PC-9 (cell line): ENCODE measurements at regions not wholly inside any gene's neighbourhood (a gene's known extent, or its start where the extent isn't known, plus 50 kb on each side); places are given as distances from the start of the nearest gene placed in this dataset.

ENCODE experiments used
- EZH2 ChIP-seq: fragments of 200-600 bp; sonication (generic); IDR thresholded peaks from 2 replicates; pipeline ENCODE4 v1.8.0; 2017; ENCODE audit warnings: antibody characterized with exemption, low read depth
- TF ChIP-seq, protein P1 (sequence below): fragments of 200-600 bp; sonication (generic); conservative IDR thresholded peaks from 2 replicates; pipeline ENCODE4 v1.6.1; 2017; ENCODE audit warnings: mixed run types, antibody characterized with exemption, mild to moderate bottlenecking, moderate library complexity

DNA sequence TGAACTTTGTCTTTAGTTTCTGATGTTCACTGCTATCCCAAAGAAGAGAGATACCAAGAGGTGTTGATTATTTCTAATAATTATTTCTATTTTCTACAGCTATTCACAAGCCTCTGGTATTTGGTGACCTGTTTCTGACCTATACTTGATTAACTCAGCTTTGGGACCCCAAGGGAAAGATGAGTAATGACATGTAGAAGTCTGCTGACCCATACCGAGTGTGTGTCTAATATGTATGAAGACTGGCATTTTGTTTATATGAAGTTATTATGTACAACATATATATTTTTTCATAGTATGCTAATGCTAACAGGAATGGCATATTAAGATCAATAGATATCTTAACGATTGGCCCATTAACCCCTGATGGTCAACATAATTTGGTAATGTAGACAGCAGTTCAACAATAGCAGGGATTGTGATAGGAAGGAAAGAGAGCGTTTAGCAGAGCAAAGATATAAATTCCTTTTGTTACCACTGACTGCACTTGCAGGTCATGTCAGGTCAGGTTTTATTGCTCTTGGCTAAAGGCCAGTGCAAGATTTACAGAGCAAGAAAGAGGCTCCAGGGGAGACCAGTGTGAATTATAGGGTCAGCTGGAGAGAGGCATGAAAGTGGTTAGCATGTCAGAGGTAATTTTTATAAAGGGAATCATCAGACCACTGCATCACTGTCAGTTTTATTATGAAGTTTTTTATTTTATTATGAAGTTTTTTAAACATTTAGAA is 94.7 kb upstream of the DIPK2B start:
- TF ChIP-seq, protein P1, sequence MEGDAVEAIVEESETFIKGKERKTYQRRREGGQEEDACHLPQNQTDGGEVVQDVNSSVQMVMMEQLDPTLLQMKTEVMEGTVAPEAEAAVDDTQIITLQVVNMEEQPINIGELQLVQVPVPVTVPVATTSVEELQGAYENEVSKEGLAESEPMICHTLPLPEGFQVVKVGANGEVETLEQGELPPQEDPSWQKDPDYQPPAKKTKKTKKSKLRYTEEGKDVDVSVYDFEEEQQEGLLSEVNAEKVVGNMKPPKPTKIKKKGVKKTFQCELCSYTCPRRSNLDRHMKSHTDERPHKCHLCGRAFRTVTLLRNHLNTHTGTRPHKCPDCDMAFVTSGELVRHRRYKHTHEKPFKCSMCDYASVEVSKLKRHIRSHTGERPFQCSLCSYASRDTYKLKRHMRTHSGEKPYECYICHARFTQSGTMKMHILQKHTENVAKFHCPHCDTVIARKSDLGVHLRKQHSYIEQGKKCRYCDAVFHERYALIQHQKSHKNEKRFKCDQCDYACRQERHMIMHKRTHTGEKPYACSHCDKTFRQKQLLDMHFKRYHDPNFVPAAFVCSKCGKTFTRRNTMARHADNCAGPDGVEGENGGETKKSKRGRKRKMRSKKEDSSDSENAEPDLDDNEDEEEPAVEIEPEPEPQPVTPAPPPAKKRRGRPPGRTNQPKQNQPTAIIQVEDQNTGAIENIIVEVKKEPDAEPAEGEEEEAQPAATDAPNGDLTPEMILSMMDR, result no peak
- no peak for TF ChIP-seq EZH2
